ENCODE measurements at regions not wholly inside any gene's neighbourhood (a gene's known extent, or its start where the extent isn't known, plus 50 kb on each side); places are given as distances from the start of the nearest gene placed in this dataset.

GRCh38 chr18:34159691-34160185 is 65.0 kb downstream of the NOL4 start:
- no peak for DNase-seq

DNA sequence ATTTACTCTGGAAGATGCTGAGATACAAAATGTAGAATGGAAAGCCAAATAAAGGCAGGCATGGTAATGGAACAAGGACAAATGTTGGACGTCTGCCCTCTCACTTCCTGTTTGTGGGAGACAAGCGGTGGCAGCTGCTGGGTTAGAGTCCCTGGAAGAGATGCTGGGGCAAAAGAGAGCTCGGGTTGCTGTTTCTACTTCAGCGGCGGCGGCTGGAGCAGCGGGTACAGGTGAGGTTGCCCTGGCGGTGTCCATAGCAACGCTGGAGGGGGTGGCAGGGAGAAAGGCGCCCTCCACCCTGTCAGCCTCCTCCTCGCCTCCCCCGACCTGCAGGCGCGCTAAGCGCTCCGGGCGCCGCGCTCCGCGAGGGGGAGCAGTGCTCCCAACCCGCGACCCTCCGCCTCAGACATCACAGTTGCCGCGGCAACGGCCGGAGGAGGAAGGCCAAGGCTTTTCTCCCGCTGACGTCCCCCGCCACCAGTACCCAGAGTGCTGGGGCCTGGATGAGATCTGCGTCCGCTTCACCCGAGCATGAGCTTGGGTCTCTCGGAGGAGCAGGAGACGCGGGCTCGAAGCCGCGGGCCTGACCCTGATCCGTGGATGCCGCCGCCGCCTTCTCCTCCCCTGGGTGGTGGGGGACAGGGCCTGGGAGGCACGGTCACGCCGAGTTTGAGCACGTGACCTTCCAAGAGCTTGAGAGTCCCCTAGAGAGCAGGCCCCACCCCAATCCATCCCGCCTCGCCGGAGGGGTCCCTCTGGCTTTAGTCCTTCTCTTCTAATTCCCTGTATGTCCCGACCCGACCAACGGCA is 65.6 kb downstream of the NOL4 start:
- DNase-seq, result no peak

GRCh38 chr18:34153711-34154110 is 71.0 kb downstream of the NOL4 start:
- no peak for DNase-seq

DNA sequence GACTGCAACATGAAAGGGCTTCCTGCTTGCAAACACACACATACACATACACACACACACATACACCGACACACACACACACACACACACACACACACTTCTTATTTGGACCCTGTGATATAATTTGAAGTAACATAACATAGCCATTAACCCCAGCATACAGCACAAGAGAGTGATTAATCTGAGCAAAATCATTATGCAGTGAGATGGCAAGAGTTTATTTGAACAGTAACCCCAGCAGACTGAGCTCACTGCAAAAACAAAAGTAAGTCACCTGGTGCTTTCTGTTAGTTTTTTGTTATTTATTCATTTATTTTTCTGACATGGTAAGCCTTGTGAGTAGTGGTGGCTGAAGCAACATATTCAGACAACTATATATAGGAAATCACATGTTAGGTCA is 93.7 kb downstream of the NOL4 start:
- no peak for DNase-seq

GRCh38 chr18:34128436-34128835 is 96.3 kb downstream of the NOL4 start:
- no peak for DNase-seq

GRCh38 chr18:34126121-34126520 is 98.6 kb downstream of the NOL4 start:
- DNase-seq, result no peak

GRCh38 chr18:34122724-34123334 is 101.9 kb downstream of the NOL4 start:
- peak; percentile 4 for DNase-seq

GRCh38 chr18:34121200-34121721 is 103.5 kb downstream of the NOL4 start:
- no peak for DNase-seq

GRCh38 chr18:34120294-34120693 is 104.4 kb downstream of the NOL4 start:
- DNase-seq, result no peak

DNA sequence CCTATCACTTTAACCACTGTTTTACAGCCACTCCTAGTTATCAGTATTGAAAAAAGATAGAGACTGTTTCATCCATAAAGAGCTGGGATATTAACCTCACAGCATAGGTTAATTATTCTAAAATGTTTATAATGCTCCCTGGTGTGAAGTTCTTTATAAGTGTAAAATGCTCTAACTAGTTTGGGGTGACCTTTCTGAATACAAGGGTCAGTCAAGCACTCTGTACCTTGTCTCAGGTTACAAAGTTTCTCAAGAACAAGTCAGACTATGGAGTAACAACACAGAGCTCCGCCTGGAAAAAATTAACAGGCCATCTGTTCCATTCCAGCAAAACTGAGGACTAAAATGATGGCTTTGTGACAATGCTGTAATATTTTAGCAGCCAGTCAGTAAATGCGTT is 107.4 kb downstream of the NOL4 start:
- no peak for DNase-seq

DNA sequence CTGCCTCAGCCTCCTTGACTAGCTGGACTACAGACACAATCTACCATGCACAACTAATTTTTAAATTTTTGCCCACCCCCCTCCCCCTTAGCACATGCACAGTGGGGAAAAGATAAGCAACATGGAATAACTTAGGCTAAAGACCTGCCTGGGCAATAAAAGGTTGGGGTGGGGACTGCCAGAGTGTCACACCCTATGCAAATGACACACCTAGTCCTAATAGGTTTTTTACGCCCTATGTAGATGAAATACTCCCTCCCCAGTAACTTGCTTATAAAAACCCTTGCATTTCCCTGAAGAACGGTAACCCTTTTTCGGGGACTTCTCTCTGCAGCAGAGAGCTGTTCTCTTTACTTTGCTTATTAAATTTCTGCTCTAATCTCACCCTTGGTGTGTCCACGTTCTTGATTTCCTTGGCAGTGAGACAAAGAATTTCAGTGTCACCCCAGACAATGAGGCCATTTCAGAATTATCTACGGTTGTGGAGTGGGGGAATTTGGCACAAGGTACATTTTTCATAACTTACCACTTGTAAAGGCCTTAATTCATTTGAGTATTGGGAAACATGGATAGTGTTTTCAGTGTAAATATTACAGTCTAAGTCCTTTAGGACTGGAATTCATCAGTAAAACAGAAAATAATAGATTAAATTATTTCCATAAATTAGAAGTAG is 109.2 kb downstream of the NOL4 start:
- DNase-seq, result no peak

GRCh38 chr18:34114996-34115395 is 109.7 kb downstream of the NOL4 start:
- no peak for DNase-seq

GRCh38 chr18:34108206-34108605 is 116.5 kb downstream of the NOL4 start:
- DNase-seq, result no peak

DNA sequence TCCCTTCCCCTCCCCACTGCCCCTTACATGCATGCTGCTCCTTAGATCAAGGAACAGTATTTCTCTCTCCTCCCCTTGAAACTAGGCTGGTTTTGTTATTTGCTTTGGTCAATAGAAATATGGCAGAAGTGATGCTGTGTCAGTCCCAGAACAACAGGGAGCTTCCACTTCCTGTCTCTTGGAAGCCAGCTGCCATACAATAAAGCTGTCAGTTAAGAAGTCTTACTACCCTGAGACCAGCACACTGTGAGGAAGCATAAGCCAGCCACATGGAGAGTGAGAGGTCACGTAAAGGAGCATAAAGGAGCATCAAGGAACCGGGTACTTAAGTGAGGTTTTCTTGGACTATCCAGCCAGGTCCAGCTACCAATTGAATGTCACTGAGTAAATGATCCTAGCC is 126.6 kb downstream of the NOL4 start:
- no peak for DNase-seq

DNA sequence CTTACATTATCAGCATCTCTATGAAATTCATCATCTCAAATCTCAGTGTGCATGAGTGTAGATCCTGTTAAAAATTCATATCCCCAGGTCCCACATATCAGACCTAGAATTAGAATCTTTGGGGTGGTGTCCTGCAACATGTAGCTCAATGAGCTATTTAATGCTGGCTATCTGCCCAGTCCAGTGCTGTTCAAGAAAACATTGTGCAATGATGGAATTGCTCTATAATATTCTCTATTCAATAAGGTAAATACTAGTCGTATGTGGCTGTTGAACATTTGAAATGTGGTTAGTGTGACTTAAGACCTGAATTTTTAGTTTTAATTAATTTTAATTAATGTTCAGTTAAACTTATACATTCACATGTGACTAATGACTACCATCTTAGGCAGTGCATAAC is 127.4 kb downstream of the NOL4 start:
- no peak for DNase-seq

DNA sequence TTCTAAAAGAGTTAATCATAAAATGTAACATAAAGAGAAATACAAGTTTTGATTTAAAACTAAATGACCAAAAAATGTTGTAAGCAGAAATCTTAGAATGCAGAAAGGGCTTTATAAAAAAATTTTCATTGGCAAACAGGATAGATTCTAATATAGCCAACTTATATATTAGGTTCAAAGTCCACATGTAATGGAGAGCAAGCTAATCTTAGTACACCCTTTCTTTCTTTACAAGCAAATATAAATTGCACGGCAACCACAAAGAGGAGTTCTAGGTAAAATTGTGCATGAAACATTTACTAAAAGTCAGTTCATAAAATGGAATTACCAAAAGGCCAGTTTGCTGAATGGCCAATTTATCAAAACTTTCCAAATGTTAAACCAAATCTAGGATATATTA is 130.6 kb downstream of the NOL4 start:
- DNase-seq, result no peak

DNA sequence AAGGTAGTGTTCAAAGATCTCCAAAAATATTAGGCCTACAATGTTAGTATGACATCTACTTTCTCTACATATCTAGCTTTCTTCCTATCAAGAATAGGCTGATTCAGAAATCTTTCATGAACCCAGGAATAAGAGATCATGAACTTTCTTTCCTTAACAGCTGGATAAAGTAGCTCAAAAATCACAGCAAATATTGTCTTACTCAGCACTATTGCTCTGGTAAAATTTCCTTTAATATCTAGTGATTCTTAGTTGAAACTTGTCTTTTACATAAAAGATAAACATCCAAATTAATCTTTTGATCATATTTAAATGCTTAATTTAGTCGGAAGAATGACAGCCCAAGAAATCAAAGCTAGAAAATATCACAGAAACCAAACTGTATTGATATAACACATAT is 131.9 kb downstream of the NOL4 start:
- no peak for DNase-seq

DNA sequence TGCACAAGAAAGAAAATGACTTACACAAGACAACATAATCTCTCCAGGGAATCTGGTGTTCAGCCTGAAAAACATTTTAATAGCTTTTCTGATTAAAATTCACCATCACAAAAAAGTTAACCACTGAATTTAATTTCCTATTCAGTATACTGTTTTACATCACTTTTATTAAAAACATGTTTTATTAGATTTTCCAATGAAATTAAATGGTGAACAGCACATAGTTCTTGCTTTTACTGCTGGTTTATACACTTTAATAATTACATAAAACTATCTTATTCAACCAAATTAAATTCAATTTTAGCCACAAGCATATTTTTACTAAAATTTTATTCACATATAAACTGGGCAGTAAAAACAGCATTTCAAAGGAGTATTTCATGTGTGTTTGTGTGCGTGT is 138.3 kb downstream of the NOL4 start:
- no peak for DNase-seq

- DNase-seq, result no peak
Observed at GRCh38 chr18:34085140-34085739, 139.5 kb downstream of the NOL4 start.

DNA sequence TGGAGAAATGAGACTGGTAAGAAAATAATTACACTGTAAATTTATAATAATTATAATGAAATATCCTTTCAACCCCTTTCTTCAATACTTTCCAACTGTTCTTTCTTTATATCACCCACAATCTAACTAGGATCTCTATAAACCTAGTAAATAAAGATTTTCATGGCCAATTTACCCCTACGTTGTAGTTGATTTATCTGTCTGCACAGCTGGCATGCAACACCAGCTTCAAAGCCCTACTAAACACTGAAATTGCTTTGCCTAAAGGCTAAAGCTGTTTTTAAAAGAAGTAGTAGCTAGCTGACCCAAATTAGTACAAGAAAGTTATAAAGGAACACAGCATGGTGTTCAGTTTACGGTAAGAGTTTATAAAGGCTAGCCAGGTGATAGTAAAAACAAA is 140.1 kb downstream of the NOL4 start:
- no peak for DNase-seq

DNA sequence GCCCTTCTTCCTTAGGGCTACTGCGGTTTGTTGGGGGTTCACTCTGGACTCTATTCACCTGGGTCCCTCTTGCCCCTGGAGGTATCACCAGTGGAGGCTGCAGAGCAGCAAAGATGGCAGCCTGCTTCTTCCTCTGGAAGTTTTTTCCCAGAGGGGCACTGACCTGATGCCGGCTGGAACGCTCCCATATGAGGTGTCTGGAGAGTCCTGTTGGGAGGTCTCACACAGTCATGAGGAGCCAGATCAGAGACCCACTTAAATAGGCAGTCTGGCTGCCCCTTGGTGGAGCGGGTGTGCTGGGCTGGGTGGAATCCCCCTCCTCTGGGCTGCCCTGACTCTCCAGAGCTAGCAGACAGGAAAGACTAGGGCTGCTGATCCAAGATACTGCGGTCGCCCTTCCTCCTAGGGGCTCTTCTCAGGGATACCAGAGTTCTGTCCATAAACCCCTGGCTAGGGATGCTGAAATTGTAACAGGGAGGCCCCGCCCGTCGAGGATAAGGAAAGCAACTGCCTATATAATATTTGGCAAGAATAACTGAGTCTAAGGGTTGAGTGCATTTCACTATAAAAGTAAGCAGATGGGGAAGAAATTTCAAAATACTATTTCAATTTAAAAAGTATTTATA is 140.7 kb downstream of the NOL4 start:
- DNase-seq, result no peak

DNA sequence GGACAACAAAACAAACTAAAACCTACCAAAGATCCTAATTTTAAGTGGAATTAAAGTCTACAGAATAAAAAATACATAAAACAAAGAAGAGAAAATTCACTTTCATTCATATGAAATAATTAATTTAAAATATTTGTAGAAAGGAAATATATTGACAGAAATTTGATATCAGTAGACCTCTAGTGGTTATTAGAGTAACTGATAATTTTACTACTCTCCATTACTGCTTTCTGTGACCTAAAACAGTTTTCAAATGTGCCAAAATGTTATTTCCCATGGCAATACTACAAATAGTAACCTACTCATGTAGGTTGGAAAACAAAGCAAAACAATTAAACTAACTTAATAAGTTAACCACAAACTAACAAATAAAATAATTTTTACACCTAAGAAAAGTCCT is 147.1 kb downstream of the NOL4 start:
- DNase-seq, result no peak

All from CD4-positive, alpha-beta T cell treated with Interleukin-10 for 1 hour (primary cell).